ENCODE measurements at regions not wholly inside any gene's neighbourhood (a gene's known extent, or its start where the extent isn't known, plus 50 kb on each side); places are given as distances from the start of the nearest gene placed in this dataset.
A peak's percentile ranks its signal among the peaks of the same experiment; 100 is the strongest.
"Not testable (repeated sequence)": the region's sequence is repeated elsewhere in the genome, so short reads cannot be mapped to it uniquely, and the experiment has no call there.

- DNase-seq, result no peak
- no peak overlapping the region for H3K4me3 ChIP-seq (ENCODE audit: low read length)
- H3K4me1 ChIP-seq (ENCODE audit: control insufficient read depth, insufficient read depth, low read length), result no peaks in the 10 kb centered on the region
These were observed 1235.6 kb downstream of the EFNA5 start for GRCh38 chr5:106435185-106435584.

DNA sequence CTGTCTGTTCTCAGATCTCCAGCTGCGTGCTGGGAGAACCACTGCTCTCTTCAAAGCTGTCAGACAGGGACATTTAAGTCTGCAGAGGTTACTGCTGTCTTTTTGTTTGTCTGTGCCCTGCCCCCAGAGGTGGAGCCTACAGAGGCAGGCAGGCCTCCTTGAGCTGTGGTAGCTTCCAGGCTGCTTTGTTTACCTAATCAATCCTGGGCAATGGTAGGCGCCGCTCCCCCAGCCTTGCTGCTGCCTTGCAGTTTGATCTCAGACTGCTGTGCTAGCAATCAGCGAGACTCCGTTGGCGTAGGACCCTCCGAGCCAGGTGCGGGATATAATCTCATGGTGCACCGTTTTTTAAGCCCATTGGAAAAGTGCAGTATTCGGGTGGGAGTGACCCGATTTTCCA lies 1240.0 kb downstream of the EFNA5 start:
- H3K9me3 ChIP-seq (replicated peaks; ENCODE audit: control insufficient read depth, low read depth, low read length); H3K27ac ChIP-seq (ENCODE audit: low read length); H3K4me3 ChIP-seq (ENCODE audit: low read length); H3K27me3 ChIP-seq (ENCODE audit: control insufficient read depth, insufficient read depth, low read length); H3K36me3 ChIP-seq (ENCODE audit: control insufficient read depth, insufficient read depth, low read length); H3K4me1 ChIP-seq (ENCODE audit: control insufficient read depth, insufficient read depth, low read length); DNase-seq: not testable (repeated sequence)
- 96% methylated on average over 8 of the region's 11 CpGs for WGBS (ENCODE audit: insufficient coverage)

More at GRCh38 chr5:106435185-106435584, 1235.6 kb downstream of the EFNA5 start:
- Histone ChIP-seq H3K36me3 (ENCODE audit: control insufficient read depth, insufficient read depth, low read length) (no peaks in the 10 kb centered on the region), H3K9me3 (replicated peaks; ENCODE audit: control insufficient read depth, low read depth, low read length) (no peaks in the 10 kb centered on the region), H3K27ac (ENCODE audit: low read length) (no peak overlapping the region), H3K27me3 (ENCODE audit: control insufficient read depth, insufficient read depth, low read length) (no peaks in the 10 kb centered on the region)

- H3K4me3 ChIP-seq (ENCODE audit: low read length), result no peak overlapping the region
- no peak for DNase-seq
- no peaks in the 10 kb centered on the region for H3K27me3 ChIP-seq (ENCODE audit: control insufficient read depth, insufficient read depth, low read length)
- H3K27ac ChIP-seq (ENCODE audit: low read length), result no peak overlapping the region
- WGBS (ENCODE audit: insufficient coverage), result 95% methylated on average over 6 of the region's 8 CpGs
- H3K36me3 ChIP-seq (ENCODE audit: control insufficient read depth, insufficient read depth, low read length), result no peaks in the 10 kb centered on the region
- H3K9me3 ChIP-seq (replicated peaks; ENCODE audit: control insufficient read depth, low read depth, low read length), result no peaks in the 10 kb centered on the region
- no peaks in the 10 kb centered on the region for H3K4me1 ChIP-seq (ENCODE audit: control insufficient read depth, insufficient read depth, low read length)
These were observed 1247.4 kb downstream of the EFNA5 start for GRCh38 chr5:106423109-106423897.

DNA sequence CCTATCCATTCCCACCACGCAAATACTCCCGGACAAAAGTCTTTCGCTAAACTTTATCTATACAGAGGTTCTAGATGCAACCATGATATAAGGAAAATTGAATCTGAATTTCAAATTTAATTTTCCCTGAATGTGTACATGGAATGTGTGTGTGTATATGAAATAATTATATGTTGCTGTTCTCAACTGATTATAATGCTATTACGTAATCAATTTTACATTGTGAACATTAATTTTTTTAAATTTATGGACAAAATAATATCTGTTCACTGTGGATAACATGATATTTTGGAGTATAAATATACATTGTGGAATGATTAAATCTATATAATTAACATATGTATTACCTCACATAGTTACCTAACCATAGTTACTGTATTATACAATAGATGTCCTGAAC lies 1250.6 kb downstream of the EFNA5 start:
- Histone ChIP-seq H3K4me3 (ENCODE audit: low read length) (no peak overlapping the region), H3K27ac (ENCODE audit: low read length) (no peak overlapping the region), H3K9me3 (replicated peaks; ENCODE audit: control insufficient read depth, low read depth, low read length) (no peaks in the 10 kb centered on the region), H3K27me3 (ENCODE audit: control insufficient read depth, insufficient read depth, low read length) (no peaks in the 10 kb centered on the region), H3K36me3 (ENCODE audit: control insufficient read depth, insufficient read depth, low read length) (no peaks in the 10 kb centered on the region), H3K4me1 (ENCODE audit: control insufficient read depth, insufficient read depth, low read length) (no peaks in the 10 kb centered on the region)
- WGBS (ENCODE audit: insufficient coverage), result no CpG with 5 or more reads among the region's 4 CpGs
- no peak for DNase-seq

- no peak overlapping the region for H3K4me3 ChIP-seq (ENCODE audit: low read length)
- no peaks in the 10 kb centered on the region for H3K27me3 ChIP-seq (ENCODE audit: control insufficient read depth, insufficient read depth, low read length)
- no peak overlapping the region for H3K27ac ChIP-seq (ENCODE audit: low read length)
- no peak for DNase-seq
- WGBS (ENCODE audit: insufficient coverage), result no CpG with 5 or more reads among the region's 2 CpGs
- H3K9me3 ChIP-seq (replicated peaks; ENCODE audit: control insufficient read depth, low read depth, low read length), result no peaks in the 10 kb centered on the region
- no peaks in the 10 kb centered on the region for H3K36me3 ChIP-seq (ENCODE audit: control insufficient read depth, insufficient read depth, low read length)
- H3K4me1 ChIP-seq (ENCODE audit: control insufficient read depth, insufficient read depth, low read length), result no peaks in the 10 kb centered on the region
These were observed 1252.5 kb downstream of the EFNA5 start for GRCh38 chr5:106418196-106418595.

DNA sequence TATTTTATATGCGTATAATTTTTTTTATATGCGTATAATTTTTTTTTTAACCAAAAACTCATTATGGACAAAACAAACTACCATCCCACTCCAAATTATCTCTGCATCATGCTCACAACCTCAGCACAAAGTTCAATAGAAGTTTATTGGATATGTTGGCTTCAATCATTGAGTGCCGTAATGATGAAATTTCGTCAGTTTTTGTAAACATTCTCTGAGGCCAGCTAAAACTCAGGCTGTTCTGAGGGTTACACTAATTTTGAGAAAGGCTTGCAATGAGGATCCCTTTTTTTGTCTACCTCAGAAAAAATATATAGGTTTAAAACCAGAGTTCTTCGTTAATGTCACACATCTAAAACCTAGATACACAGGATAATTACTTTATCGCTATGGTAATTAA lies 1253.2 kb downstream of the EFNA5 start:
- no peak overlapping the region for H3K4me3 ChIP-seq (ENCODE audit: low read length)
- H3K9me3 ChIP-seq (replicated peaks; ENCODE audit: control insufficient read depth, low read depth, low read length), result no peaks in the 10 kb centered on the region
- no peaks in the 10 kb centered on the region for H3K27me3 ChIP-seq (ENCODE audit: control insufficient read depth, insufficient read depth, low read length)
- no peak for DNase-seq
- no peak overlapping the region for H3K27ac ChIP-seq (ENCODE audit: low read length)
- WGBS (ENCODE audit: insufficient coverage), result 70% methylated on average over 2 of the region's 6 CpGs
- H3K36me3 ChIP-seq (ENCODE audit: control insufficient read depth, insufficient read depth, low read length), result no peaks in the 10 kb centered on the region
- no peaks in the 10 kb centered on the region for H3K4me1 ChIP-seq (ENCODE audit: control insufficient read depth, insufficient read depth, low read length)

DNA sequence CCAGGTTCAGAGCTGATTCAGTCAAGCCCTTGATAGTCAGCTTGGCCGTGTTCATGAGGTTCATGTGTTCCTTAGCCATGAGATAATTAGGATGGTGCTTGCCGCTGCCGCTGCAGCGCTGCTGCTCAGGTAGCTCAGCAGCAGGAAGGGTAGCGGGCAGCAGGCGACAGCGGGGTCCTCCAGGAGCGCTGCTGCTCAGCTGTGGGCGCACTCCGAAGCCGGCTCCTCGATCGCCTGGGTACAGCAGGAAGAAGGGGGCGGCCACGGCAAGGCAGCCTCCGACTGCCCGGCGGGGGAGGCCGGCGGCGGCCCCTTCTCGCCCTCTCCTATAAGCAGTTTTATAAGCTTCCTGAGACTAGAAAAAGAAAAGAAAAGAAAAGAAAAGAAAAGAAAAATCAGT lies 1253.6 kb downstream of the EFNA5 start:
- WGBS (ENCODE audit: insufficient coverage), result 88% methylated on average over 13 of the region's 22 CpGs
- no peaks in the 10 kb centered on the region for H3K9me3 ChIP-seq (replicated peaks; ENCODE audit: control insufficient read depth, low read depth, low read length)
- no peak for DNase-seq
- H3K4me3 ChIP-seq (ENCODE audit: low read length), result no peak overlapping the region
- no peaks in the 10 kb centered on the region for H3K27me3 ChIP-seq (ENCODE audit: control insufficient read depth, insufficient read depth, low read length)
- no peaks in the 10 kb centered on the region for H3K36me3 ChIP-seq (ENCODE audit: control insufficient read depth, insufficient read depth, low read length)
- no peaks in the 10 kb centered on the region for H3K4me1 ChIP-seq (ENCODE audit: control insufficient read depth, insufficient read depth, low read length)
- H3K27ac ChIP-seq (ENCODE audit: low read length), result no peak overlapping the region

GRCh38 chr5:106415541-106415940 lies 1255.2 kb downstream of the EFNA5 start:
- WGBS (ENCODE audit: insufficient coverage), result 86% methylated on average over 2 of the region's 4 CpGs
- Histone ChIP-seq H3K27ac (ENCODE audit: low read length) (no peak overlapping the region), H3K27me3 (ENCODE audit: control insufficient read depth, insufficient read depth, low read length) (no peaks in the 10 kb centered on the region), H3K36me3 (ENCODE audit: control insufficient read depth, insufficient read depth, low read length) (no peaks in the 10 kb centered on the region), H3K9me3 (replicated peaks; ENCODE audit: control insufficient read depth, low read depth, low read length) (no peaks in the 10 kb centered on the region), H3K4me3 (ENCODE audit: low read length) (no peak overlapping the region), H3K4me1 (ENCODE audit: control insufficient read depth, insufficient read depth, low read length) (no peaks in the 10 kb centered on the region)
- no peak for DNase-seq

- H3K9me3 ChIP-seq (replicated peaks; ENCODE audit: control insufficient read depth, low read depth, low read length), result no peaks in the 10 kb centered on the region
- H3K36me3 ChIP-seq (ENCODE audit: control insufficient read depth, insufficient read depth, low read length), result no peaks in the 10 kb centered on the region
- H3K4me1 ChIP-seq (ENCODE audit: control insufficient read depth, insufficient read depth, low read length), result no peaks in the 10 kb centered on the region
- H3K27ac ChIP-seq (ENCODE audit: low read length), result no peak overlapping the region
- H3K4me3 ChIP-seq (ENCODE audit: low read length), result no peak overlapping the region
- DNase-seq, result no peak
- 80% methylated on average over 1 of the region's 2 CpGs for WGBS (ENCODE audit: insufficient coverage)
- H3K27me3 ChIP-seq (ENCODE audit: control insufficient read depth, insufficient read depth, low read length), result no peaks in the 10 kb centered on the region
These were observed 1256.4 kb downstream of the EFNA5 start for GRCh38 chr5:106414342-106414741.

DNA sequence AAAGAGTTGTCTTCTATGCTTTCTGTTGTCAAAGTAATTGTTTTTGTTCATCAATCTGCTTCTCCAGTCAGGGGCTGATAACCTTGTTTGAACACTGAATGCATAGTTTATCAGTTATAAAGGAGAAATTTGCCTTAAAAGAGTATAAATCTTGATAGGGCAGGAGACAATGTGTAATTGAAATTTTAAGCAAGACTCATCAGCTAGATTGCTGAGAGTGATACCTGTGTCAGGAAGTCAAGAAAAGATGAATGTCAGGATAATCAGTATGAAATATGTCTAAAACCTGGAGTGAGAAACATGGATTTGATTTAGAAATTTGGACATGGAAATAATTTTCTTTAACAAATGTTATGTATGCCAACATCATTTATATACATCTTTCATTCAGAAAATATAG lies 1258.1 kb downstream of the EFNA5 start:
- no peak overlapping the region for H3K27ac ChIP-seq (ENCODE audit: low read length)
- H3K27me3 ChIP-seq (ENCODE audit: control insufficient read depth, insufficient read depth, low read length), result no peaks in the 10 kb centered on the region
- H3K36me3 ChIP-seq (ENCODE audit: control insufficient read depth, insufficient read depth, low read length), result no peaks in the 10 kb centered on the region
- no peak overlapping the region for H3K4me3 ChIP-seq (ENCODE audit: low read length)
- no peaks in the 10 kb centered on the region for H3K4me1 ChIP-seq (ENCODE audit: control insufficient read depth, insufficient read depth, low read length)
- DNase-seq, result no peak
- H3K9me3 ChIP-seq (replicated peaks; ENCODE audit: control insufficient read depth, low read depth, low read length), result no peaks in the 10 kb centered on the region

- H3K27me3 ChIP-seq (ENCODE audit: control insufficient read depth, insufficient read depth, low read length), result no peaks in the 10 kb centered on the region
- H3K4me3 ChIP-seq (ENCODE audit: low read length), result no peak overlapping the region
- H3K27ac ChIP-seq (ENCODE audit: low read length), result no peak overlapping the region
- no peaks in the 10 kb centered on the region for H3K36me3 ChIP-seq (ENCODE audit: control insufficient read depth, insufficient read depth, low read length)
- H3K9me3 ChIP-seq (replicated peaks; ENCODE audit: control insufficient read depth, low read depth, low read length), result no peaks in the 10 kb centered on the region
- no peaks in the 10 kb centered on the region for H3K4me1 ChIP-seq (ENCODE audit: control insufficient read depth, insufficient read depth, low read length)
- WGBS (ENCODE audit: insufficient coverage), result no CpG with 5 or more reads among the region's 2 CpGs
- DNase-seq, result peak; percentile 3
These were observed 1262.2 kb downstream of the EFNA5 start for GRCh38 chr5:106408570-106408969.

Measured in muscle of leg (tissue), 3 donors.